SK-N-SH treated with all-trans-retinoic acid at 6 μM for 48 hours (cell line): ENCODE measurements at regions not wholly inside any gene's neighbourhood (a gene's known extent, or its start where the extent isn't known, plus 50 kb on each side); places are given as distances from the start of the nearest gene placed in this dataset.
A peak's percentile ranks its signal among the peaks of the same experiment; 100 is the strongest.

Experiments
- ATAC-seq: fragments of 200-7000 bp; cut with Tn5 transposase; 3 replicates; pipeline ENCODE4 v1.9.1; 2020; ENCODE audit warnings: mild to moderate bottlenecking, moderate library complexity
- ARNTL ChIP-seq: fragments of 450-650 bp; formaldehyde crosslinking; IDR thresholded peaks from 2 replicates; pipeline ENCODE4 v1.5.0; 2020; ENCODE audit warnings: low read depth, mild to moderate bottlenecking, moderate library complexity, borderline replicate concordance
- BACH2 ChIP-seq: fragments of 250-450 bp; sonication (Bioruptor Pico); IDR thresholded peaks from 2 replicates; pipeline ENCODE4 v1.9.0; 2021; ENCODE audit warnings: mild to moderate bottlenecking, borderline replicate concordance
- ESRRG ChIP-seq: fragments of 250-450 bp; sonication (Bioruptor Pico); IDR thresholded peaks from 2 replicates; pipeline ENCODE4 v1.6.1; 2021; ENCODE audit warnings: mild to moderate bottlenecking
- GLIS3 ChIP-seq: fragments of 250-450 bp; sonication (Bioruptor Pico); IDR thresholded peaks from 2 replicates; pipeline ENCODE4 v1.5.0; 2020; ENCODE audit warnings: mild to moderate bottlenecking, moderate library complexity
- ISL1 ChIP-seq: fragments of 250-450 bp; sonication (Bioruptor Pico); IDR thresholded peaks from 2 replicates; pipeline ENCODE4 v2.1.2; 2022; ENCODE audit warnings: mild to moderate bottlenecking, moderate library complexity
- OSR1 ChIP-seq: fragments of 250-450 bp; sonication (Bioruptor Pico); IDR thresholded peaks from 2 replicates; pipeline ENCODE4 v1.8.0; 2022; ENCODE audit warnings: moderate library complexity, mild to moderate bottlenecking, inconsistent platforms
- PPARA ChIP-seq: fragments of 250-450 bp; sonication (Bioruptor Pico); IDR thresholded peaks from 2 replicates; pipeline ENCODE4 v1.5.0; 2020; ENCODE audit warnings: mild to moderate bottlenecking, borderline replicate concordance
- RARB ChIP-seq: fragments of 250-450 bp; sonication (Bioruptor Pico); IDR thresholded peaks from 2 replicates; pipeline ENCODE4 v1.8.0; 2021; ENCODE audit warnings: mild to moderate bottlenecking, moderate library complexity
- SNAI2 ChIP-seq: fragments of 250-450 bp; sonication (Bioruptor Pico); IDR thresholded peaks from 2 replicates; pipeline ENCODE4 v1.5.0; 2020; ENCODE audit warnings: mild to moderate bottlenecking, moderate library complexity
- TCF4 ChIP-seq: fragments of 250-450 bp; sonication (Bioruptor Pico); IDR thresholded peaks from 2 replicates; pipeline ENCODE4 v1.8.0; 2021; ENCODE audit warnings: mild to moderate bottlenecking, moderate library complexity, borderline replicate concordance
- TOX ChIP-seq: fragments of 250-450 bp; sonication (Bioruptor Pico); IDR thresholded peaks from 2 replicates; pipeline ENCODE4 v1.8.0; 2021; ENCODE audit warnings: mild to moderate bottlenecking, moderate library complexity, borderline replicate concordance
- ZC3H10 ChIP-seq: fragments of 250-450 bp; sonication (Bioruptor Pico); IDR thresholded peaks from 2 replicates; pipeline ENCODE4 v1.5.1; 2021; ENCODE audit warnings: mild to moderate bottlenecking, moderate library complexity
- ZFP3 ChIP-seq: fragments of 250-450 bp; sonication (Bioruptor Pico); IDR thresholded peaks from 2 replicates; pipeline ENCODE4 v1.5.0; 2020; ENCODE audit warnings: mild to moderate bottlenecking, moderate library complexity
- ZNF70 ChIP-seq: fragments of 450-650 bp; formaldehyde crosslinking; IDR thresholded peaks from 2 replicates; pipeline ENCODE4 v1.5.0; 2020; ENCODE audit warnings: mild to moderate bottlenecking, moderate library complexity
- ZNF8 ChIP-seq: fragments of 450-650 bp; formaldehyde crosslinking; IDR thresholded peaks from 2 replicates; pipeline ENCODE4 v1.5.0; 2020; ENCODE audit warnings: mild to moderate bottlenecking, moderate library complexity
- TF ChIP-seq, protein P1 (sequence below): fragments of 250-450 bp; sonication (Bioruptor Pico); IDR thresholded peaks from 2 replicates; pipeline ENCODE4 v1.5.1; 2021; ENCODE audit warnings: mild to moderate bottlenecking, moderate library complexity
- TF ChIP-seq, protein P2 (sequence below): fragments of 250-450 bp; sonication (Bioruptor Pico); IDR thresholded peaks from 2 replicates; pipeline ENCODE4 v1.5.0; 2020; ENCODE audit warnings: mild to moderate bottlenecking, moderate library complexity
- TF ChIP-seq, protein P3 (sequence below): fragments of 250-450 bp; sonication (Bioruptor Pico); IDR thresholded peaks from 2 replicates; pipeline ENCODE4 v1.8.0; 2020; ENCODE audit warnings: mild to moderate bottlenecking, moderate library complexity, borderline replicate concordance

DNA sequence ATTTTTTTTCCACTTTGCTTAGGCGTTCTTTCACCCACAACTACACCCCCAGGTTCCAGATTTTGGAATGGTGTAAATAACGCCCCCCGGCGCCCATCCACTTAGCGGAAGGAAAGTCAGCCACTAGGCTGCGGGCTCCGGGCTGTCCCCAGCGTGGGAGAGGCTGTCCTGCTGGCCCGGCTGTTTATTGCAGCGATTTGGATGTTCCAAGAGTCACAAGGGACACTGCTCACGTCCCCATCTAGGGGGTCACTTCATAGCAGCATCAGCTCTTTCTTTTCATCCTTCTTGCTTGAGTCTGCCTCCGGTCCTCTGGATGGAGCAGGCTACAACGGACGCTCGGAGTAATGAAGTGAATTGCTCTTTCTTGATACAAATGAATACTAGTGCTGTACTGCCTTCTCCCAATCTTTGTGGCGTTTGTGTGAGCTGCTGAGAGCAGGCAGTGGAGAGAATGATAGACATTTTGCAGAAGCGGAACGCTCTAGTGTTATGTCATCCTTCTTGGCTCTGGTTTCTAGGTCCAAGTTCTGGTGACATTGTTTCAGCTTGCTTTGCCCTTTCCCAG is 50.7 kb upstream of the PAIP2B start:
- peak; percentile 70 for ATAC-seq
- TF ChIP-seq PPARA (CRISPR knock-in tag): no peak
- no peak for TF ChIP-seq ISL1 (CRISPR knock-in tag)
- TF ChIP-seq TCF4 (CRISPR knock-in tag): no peak
- no peak for TF ChIP-seq SNAI2 (CRISPR knock-in tag)
- no peak for TF ChIP-seq TOX (CRISPR knock-in tag)
- no peak for TF ChIP-seq ESRRG (CRISPR knock-in tag)
- TF ChIP-seq, protein P1, sequence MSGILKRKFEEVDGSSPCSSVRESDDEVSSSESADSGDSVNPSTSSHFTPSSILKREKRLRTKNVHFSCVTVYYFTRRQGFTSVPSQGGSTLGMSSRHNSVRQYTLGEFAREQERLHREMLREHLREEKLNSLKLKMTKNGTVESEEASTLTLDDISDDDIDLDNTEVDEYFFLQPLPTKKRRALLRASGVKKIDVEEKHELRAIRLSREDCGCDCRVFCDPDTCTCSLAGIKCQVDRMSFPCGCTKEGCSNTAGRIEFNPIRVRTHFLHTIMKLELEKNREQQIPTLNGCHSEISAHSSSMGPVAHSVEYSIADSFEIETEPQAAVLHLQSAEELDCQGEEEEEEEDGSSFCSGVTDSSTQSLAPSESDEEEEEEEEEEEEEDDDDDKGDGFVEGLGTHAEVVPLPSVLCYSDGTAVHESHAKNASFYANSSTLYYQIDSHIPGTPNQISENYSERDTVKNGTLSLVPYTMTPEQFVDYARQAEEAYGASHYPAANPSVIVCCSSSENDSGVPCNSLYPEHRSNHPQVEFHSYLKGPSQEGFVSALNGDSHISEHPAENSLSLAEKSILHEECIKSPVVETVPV: no peak
- TF ChIP-seq RARB (CRISPR knock-in tag): no peak
- TF ChIP-seq ZC3H10 (CRISPR knock-in tag): no peak
- no peak for TF ChIP-seq ZNF70 (CRISPR knock-in tag)
- no peak for TF ChIP-seq GLIS3 (CRISPR knock-in tag)
- no peak for TF ChIP-seq OSR1

DNA sequence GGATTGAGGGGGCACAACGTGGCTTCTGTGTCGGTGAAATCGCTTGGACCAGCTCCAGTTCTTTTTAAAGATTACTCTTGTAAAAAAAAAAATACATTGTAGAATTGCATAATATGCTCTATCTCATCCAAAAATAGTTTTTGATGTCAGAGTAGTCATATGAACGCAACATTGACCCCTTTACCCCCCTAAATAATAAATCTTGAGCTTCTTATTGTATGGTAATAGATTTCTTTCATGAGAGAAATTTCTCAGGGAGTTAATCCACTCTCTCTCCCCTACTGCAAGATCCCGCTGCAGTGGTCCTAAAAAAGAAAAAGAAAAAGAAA is 50.2 kb upstream of the PAIP2B start:
- TF ChIP-seq, protein P2, sequence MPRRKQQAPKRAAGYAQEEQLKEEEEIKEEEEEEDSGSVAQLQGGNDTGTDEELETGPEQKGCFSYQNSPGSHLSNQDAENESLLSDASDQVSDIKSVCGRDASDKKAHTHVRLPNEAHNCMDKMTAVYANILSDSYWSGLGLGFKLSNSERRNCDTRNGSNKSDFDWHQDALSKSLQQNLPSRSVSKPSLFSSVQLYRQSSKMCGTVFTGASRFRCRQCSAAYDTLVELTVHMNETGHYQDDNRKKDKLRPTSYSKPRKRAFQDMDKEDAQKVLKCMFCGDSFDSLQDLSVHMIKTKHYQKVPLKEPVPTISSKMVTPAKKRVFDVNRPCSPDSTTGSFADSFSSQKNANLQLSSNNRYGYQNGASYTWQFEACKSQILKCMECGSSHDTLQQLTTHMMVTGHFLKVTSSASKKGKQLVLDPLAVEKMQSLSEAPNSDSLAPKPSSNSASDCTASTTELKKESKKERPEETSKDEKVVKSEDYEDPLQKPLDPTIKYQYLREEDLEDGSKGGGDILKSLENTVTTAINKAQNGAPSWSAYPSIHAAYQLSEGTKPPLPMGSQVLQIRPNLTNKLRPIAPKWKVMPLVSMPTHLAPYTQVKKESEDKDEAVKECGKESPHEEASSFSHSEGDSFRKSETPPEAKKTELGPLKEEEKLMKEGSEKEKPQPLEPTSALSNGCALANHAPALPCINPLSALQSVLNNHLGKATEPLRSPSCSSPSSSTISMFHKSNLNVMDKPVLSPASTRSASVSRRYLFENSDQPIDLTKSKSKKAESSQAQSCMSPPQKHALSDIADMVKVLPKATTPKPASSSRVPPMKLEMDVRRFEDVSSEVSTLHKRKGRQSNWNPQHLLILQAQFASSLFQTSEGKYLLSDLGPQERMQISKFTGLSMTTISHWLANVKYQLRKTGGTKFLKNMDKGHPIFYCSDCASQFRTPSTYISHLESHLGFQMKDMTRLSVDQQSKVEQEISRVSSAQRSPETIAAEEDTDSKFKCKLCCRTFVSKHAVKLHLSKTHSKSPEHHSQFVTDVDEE (CRISPR knock-in tag): no peak
- TF ChIP-seq ZNF8 (CRISPR knock-in tag) (no peak), BACH2 (no peak), SNAI2 (CRISPR knock-in tag) (no peak)
- TF ChIP-seq, protein P3, sequence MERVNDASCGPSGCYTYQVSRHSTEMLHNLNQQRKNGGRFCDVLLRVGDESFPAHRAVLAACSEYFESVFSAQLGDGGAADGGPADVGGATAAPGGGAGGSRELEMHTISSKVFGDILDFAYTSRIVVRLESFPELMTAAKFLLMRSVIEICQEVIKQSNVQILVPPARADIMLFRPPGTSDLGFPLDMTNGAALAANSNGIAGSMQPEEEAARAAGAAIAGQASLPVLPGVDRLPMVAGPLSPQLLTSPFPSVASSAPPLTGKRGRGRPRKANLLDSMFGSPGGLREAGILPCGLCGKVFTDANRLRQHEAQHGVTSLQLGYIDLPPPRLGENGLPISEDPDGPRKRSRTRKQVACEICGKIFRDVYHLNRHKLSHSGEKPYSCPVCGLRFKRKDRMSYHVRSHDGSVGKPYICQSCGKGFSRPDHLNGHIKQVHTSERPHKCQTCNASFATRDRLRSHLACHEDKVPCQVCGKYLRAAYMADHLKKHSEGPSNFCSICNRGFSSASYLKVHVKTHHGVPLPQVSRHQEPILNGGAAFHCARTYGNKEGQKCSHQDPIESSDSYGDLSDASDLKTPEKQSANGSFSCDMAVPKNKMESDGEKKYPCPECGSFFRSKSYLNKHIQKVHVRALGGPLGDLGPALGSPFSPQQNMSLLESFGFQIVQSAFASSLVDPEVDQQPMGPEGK (CRISPR knock-in tag): no peak
- peak; percentile 1; the same call in 2 of the 3 replicates for ATAC-seq

DNA sequence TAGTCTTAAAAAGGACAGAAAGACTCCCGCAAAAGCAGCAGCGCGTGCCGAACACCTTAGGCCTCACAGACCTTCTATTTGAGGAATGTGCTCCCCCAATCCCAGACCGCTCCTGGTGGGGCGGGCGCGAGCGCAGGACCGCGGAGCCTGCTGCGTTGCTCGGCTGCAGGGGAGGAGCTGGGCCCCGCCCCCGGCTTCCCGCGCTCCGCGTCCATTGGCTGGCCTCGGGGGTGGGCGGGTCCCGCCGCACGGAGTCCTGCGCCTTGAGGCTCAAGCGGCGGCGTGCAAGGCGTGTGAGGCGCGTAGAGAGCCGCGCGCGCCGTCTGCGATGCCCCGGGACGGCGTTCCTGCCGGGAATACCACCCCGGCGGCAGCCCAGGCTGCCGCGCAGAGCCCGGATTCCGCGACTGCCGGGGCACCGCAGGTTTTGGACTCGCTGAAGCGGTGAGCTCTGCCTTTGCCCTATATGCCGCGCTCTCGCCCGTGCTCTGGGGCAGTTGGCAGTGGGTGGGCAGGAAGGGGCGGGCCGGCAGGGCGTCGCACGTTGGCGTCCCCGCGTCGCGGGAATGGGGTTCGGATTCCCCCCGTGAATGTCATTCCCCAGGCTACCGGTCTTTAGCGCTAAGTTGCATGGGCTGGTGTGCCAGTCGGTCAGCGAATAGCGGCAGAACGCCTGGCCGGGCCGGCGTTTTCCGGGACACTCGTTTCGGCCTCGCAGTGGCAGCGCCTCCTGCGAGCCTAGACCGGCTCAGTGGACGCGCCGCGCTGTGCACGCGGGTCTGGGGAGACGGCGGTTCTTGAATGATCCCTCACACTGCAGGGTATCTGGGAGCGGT is 49.6 kb upstream of the PAIP2B start:
- TF ChIP-seq ZFP3 (CRISPR knock-in tag): no peak
- 0 out of 2 replicates have a peak, but pooled peaks have one; percentile 51 for TF ChIP-seq ARNTL
- no peak for TF ChIP-seq SNAI2 (CRISPR knock-in tag)
- TF ChIP-seq TCF4 (CRISPR knock-in tag): no peak
- TF ChIP-seq BACH2: no peak
- no peak for TF ChIP-seq ESRRG (CRISPR knock-in tag)
- TF ChIP-seq, protein P1: no peak
- peak; percentile 96 for ATAC-seq
